SK-N-SH (cell line): ENCODE measurements at regions not wholly inside any gene's neighbourhood (a gene's known extent, or its start where the extent isn't known, plus 50 kb on each side); places are given as distances from the start of the nearest gene placed in this dataset.

Experiments
- CTCF ChIA-PET: fragments of 300-600, 350-600 bp; formaldehyde crosslinking; extraction: SDS; loops from one replicate; lab custom pipeline; 2021; lab: Yijun Ruan, JAX
- POLR2A ChIA-PET: fragments of 350-600 bp; sonication (Branson Sonifier 250); formaldehyde crosslinking; extraction: SDS; loops from one replicate; lab custom pipeline; 2020; ENCODE audit warnings: antibody characterized with exemption, inconsistent platforms; lab: Yijun Ruan, JAX
- DNase-seq: peaks from one replicate; pipeline ENCODE4 v3.0.0; 2012
- H2AFZ ChIP-seq: fragments of 200-600 bp; sonication (generic); 2 replicates; pipeline ENCODE4 v1.8.1; 2016; ENCODE audit warnings: antibody characterized with exemption, mild to moderate bottlenecking, low read depth
- H3F3A ChIP-seq: fragments of 200-600 bp; sonication (generic); replicated peaks from 2 replicates; pipeline ENCODE3; 2016; ENCODE audit warnings: antibody characterized with exemption, mild to moderate bottlenecking; ENCODE audit not compliant: insufficient read depth
- H3K27ac ChIP-seq, 2 experiments: fragments of 200-500 bp in 1 of 2; fragments of 200-600 bp in 1 of 2; sonication (Bioruptor generic) in 1 of 2; sonication (generic), shearing (Covaris generic) in 1 of 2; 2 replicates each; pipeline versions ENCODE4 v1.5.1 to v1.6.1; 2014 to 2016; ENCODE audit warnings: low read depth in 2 of 2, inconsistent platforms in 1 of 2, low read length in 1 of 2, mild to moderate bottlenecking in 1 of 2, mixed read lengths in 1 of 2
- H3K27me3 ChIP-seq: fragments of 200-600 bp; sonication (generic), shearing (Covaris generic); 2 replicates; pipeline ENCODE4 v1.6.1; 2016; ENCODE audit warnings: mixed run types; ENCODE audit not compliant: insufficient read depth
- H3K36me3 ChIP-seq, 2 experiments: fragments of 200-500 bp in 1 of 2; fragments of 200-600 bp in 1 of 2; sonication (Bioruptor generic) in 1 of 2; sonication (generic) in 1 of 2; replicated peaks in 1 of 2; 2 replicates each; pipeline versions ENCODE3 to v1.5.1; 2014 to 2016; ENCODE audit warnings: low read length in 1 of 2, mild to moderate bottlenecking in 1 of 2; ENCODE audit not compliant: insufficient read depth in 2 of 2, control insufficient read depth in 1 of 2
- H3K4me1 ChIP-seq, 2 experiments: fragments of 200-500 bp in 1 of 2; fragments of 200-600 bp in 1 of 2; sonication (Bioruptor generic) in 1 of 2; sonication (generic), shearing (Covaris generic) in 1 of 2; 2 replicates each; pipeline versions ENCODE4 v1.5.1 to v1.6.1; 2014 to 2016; ENCODE audit warnings: low read depth in 1 of 2, low read length in 1 of 2, mixed run types in 1 of 2; ENCODE audit not compliant: insufficient read depth in 2 of 2, control insufficient read depth in 1 of 2
- H3K4me2 ChIP-seq: fragments of 200-600 bp; sonication (generic), shearing (Covaris generic); 2 replicates; pipeline ENCODE4 v1.6.1; 2017; ENCODE audit warnings: mixed run types
- H3K4me3 ChIP-seq, 2 experiments: fragments of 200-500 bp in 1 of 2; fragments of 200-600 bp in 1 of 2; sonication (Bioruptor generic) in 1 of 2; sonication (generic), shearing (Covaris generic) in 1 of 2; 2 replicates each; pipeline versions ENCODE4 v1.5.1 to v1.8.1; 2014 to 2016; ENCODE audit warnings: low read depth in 2 of 2, inconsistent platforms in 1 of 2, low read length in 1 of 2, mild to moderate bottlenecking in 1 of 2, mixed read lengths in 1 of 2, moderate library complexity in 1 of 2
- H3K79me2 ChIP-seq: fragments of 200-600 bp; sonication (generic); 2 replicates; pipeline ENCODE4 v1.8.1; 2017; ENCODE audit warnings: mild to moderate bottlenecking; ENCODE audit not compliant: insufficient read depth
- H3K9ac ChIP-seq: fragments of 200-600 bp; sonication (generic); 2 replicates; pipeline ENCODE4 v1.6.1; 2017; ENCODE audit warnings: mixed run types
- H3K9me2 ChIP-seq: fragments of 200-600 bp; sonication (generic); 2 replicates; pipeline ENCODE4 v1.6.1; 2017; ENCODE audit warnings: mixed run types
- H3K9me3 ChIP-seq: fragments of 200-600 bp; sonication (generic); 2 replicates; pipeline ENCODE4 v1.6.1; 2017; ENCODE audit warnings: mixed run types, mild to moderate bottlenecking, moderate library complexity
- H4K20me1 ChIP-seq: fragments of 200-600 bp; sonication (generic); 2 replicates; pipeline ENCODE4 v1.6.1; 2017; ENCODE audit warnings: mild to moderate bottlenecking, mixed run types; ENCODE audit not compliant: insufficient read depth
- CHD2 ChIP-seq: fragments of 150-350 bp; IDR thresholded peaks from 2 replicates; pipeline ENCODE4 v1.6.1; 2018; ENCODE audit warnings: low read length; ENCODE audit not compliant: partially characterized antibody
- ELF1 ChIP-seq: IDR thresholded peaks from 2 replicates; pipeline ENCODE4 v1.4.0; 2012
- EP300 ChIP-seq, 2 experiments: IDR thresholded peaks; 2 replicates each; pipeline versions ENCODE4 v1.4.0 to v1.6.1; 2012; ENCODE audit warnings: borderline replicate concordance in 1 of 2, low read depth in 1 of 2, low read length in 1 of 2
- FOXM1 ChIP-seq: IDR thresholded peaks from 2 replicates; pipeline ENCODE4 v1.4.0; 2012; ENCODE audit warnings: low read depth, mild to moderate bottlenecking
- JUND ChIP-seq: IDR thresholded peaks from 2 replicates; pipeline ENCODE4 v1.4.0; 2012
- MAX ChIP-seq: IDR thresholded peaks from 2 replicates; pipeline ENCODE4 v1.4.0; 2012; ENCODE audit warnings: low read depth
- PBX3 ChIP-seq: IDR thresholded peaks from 2 replicates; pipeline ENCODE4; 2012
- RAD21 ChIP-seq: IDR thresholded peaks from 2 replicates; pipeline ENCODE4 v1.6.1; 2012; ENCODE audit warnings: mild to moderate bottlenecking, low read length
- RCOR1 ChIP-seq: fragments of 150-350 bp; IDR thresholded peaks from 2 replicates; pipeline ENCODE4 v1.6.1; 2017; ENCODE audit warnings: antibody characterized with exemption, low read length
- RXRA ChIP-seq: IDR thresholded peaks from 2 replicates; pipeline ENCODE4 v1.4.0; 2012; ENCODE audit warnings: low read depth, mild to moderate bottlenecking, borderline replicate concordance
- SIN3A ChIP-seq: IDR thresholded peaks from 2 replicates; pipeline ENCODE4 v1.6.1; 2012; ENCODE audit warnings: low read depth, mild to moderate bottlenecking, low read length, moderate library complexity, borderline replicate concordance
- USF1 ChIP-seq: IDR thresholded peaks from 2 replicates; pipeline ENCODE4 v1.4.0; 2012; ENCODE audit warnings: low read depth, borderline replicate concordance
- YY1 ChIP-seq: IDR thresholded peaks from 2 replicates; pipeline ENCODE4 v1.4.0; 2012; ENCODE audit warnings: low read depth, mild to moderate bottlenecking
- WGBS: methylation state at CpG from one replicate; pipeline ENCODE4 v1.1.6; 2017; ENCODE audit warnings: low lambda C conversion rate; 5-methylcytosine and 5-hydroxymethylcytosine counted together

GRCh38 chr4:81970454-81970853, 403.3 kb downstream of the HNRNPD start:
- H3K9me3 ChIP-seq, result no peaks in the 10 kb centered on the region
- CTCF ChIA-PET, result interaction anchor here (1.1 to 1.6 kb wide), 2 partner anchors 9 to 70 kb away, joined by 3 to 5 read pairs; no protein-coding TSS in a partner anchor
- TF ChIP-seq YY1 (no peak), RXRA (no peak), EP300 (IDR thresholded peaks at IDR 0.05; ENCODE audit: borderline replicate concordance in 1 of 2, low read depth in 1 of 2, low read length in 1 of 2) (no peak), MAX (no peak), FOXM1 (no peak), SIN3A (no peak)

GRCh38 chr4:81966676-81967075, 407.1 kb downstream of the HNRNPD start:
- H3K4me3 ChIP-seq, result no peak overlapping the region
- no peaks in the 10 kb centered on the region for H4K20me1 ChIP-seq
- no peaks in the 10 kb centered on the region for H3F3A ChIP-seq
- no peak overlapping the region for H2AFZ ChIP-seq
- 0% methylated on average over 2 of the region's 2 CpGs for WGBS
- no peak overlapping the region for H3K9ac ChIP-seq
- TF ChIP-seq CHD2 (no peak), PBX3 (no peak), EP300 (IDR thresholded peaks at IDR 0.05; ENCODE audit: borderline replicate concordance in 1 of 2, low read depth in 1 of 2, low read length in 1 of 2) (no peak), ELF1 (no peak), RAD21 (no peak), USF1 (no peak), RCOR1 (no peak), JUND (no peak)
- no peaks in the 10 kb centered on the region for H3K9me3 ChIP-seq
- H3K27ac ChIP-seq, result no peak overlapping the region
- ChIA-PET POLR2A (no interaction called here), CTCF (no interaction called here)
- no peaks in the 10 kb centered on the region for H3K4me1 ChIP-seq
- no peaks in the 10 kb centered on the region for H3K36me3 ChIP-seq
- no peaks in the 10 kb centered on the region for H3K27me3 ChIP-seq
- H3K79me2 ChIP-seq, result no peaks in the 10 kb centered on the region
- no peak overlapping the region for H3K4me2 ChIP-seq
- no peaks in the 10 kb centered on the region for H3K9me2 ChIP-seq
- no peak for DNase-seq

More at GRCh38 chr4:81970454-81970853, 403.3 kb downstream of the HNRNPD start:
- Histone ChIP-seq H3K27me3 (no peaks in the 10 kb centered on the region), H3F3A (no peaks in the 10 kb centered on the region), H2AFZ (no peak overlapping the region), H3K79me2 (no peaks in the 10 kb centered on the region), H3K4me3 (no peak overlapping the region), H3K4me2 (no peak overlapping the region), H4K20me1 (no peaks in the 10 kb centered on the region), H3K4me1 (no peaks in the 10 kb centered on the region), H3K9me2 (no peaks in the 10 kb centered on the region), H3K36me3 (no peaks in the 10 kb centered on the region), H3K27ac (no peak overlapping the region), H3K9ac (no peak overlapping the region)
- 8% methylated on average over 1 of the region's 1 CpG for WGBS
- POLR2A ChIA-PET, result no interaction called here
- no peak for DNase-seq
